ENCODE measurements at regions not wholly inside any gene's neighbourhood (a gene's known extent, or its start where the extent isn't known, plus 50 kb on each side); places are given as distances from the start of the nearest gene placed in this dataset.

GRCh38 chr22:48233586-48233985 is 1471.1 kb downstream of the TBC1D22A start:
- peaks cover 13% of the 10 kb centered on the region for H3K9me3 Mint-ChIP-seq
- peaks cover 4% of the 10 kb centered on the region for H3K27me3 Mint-ChIP-seq (ENCODE audit: low read depth)
- H3K4me1 Mint-ChIP-seq (ENCODE audit: low read depth), result no peaks in the 10 kb centered on the region
- H3K36me3 Mint-ChIP-seq (ENCODE audit: low read depth), result no peaks in the 10 kb centered on the region
- CTCF ChIA-PET, result no interaction called here
- DNase-seq, result no peak
- intact Hi-C loops (cut with micrococcal nuclease), result no loop called here
- no peak overlapping the region for H3K4me3 Mint-ChIP-seq
- H3K27ac Mint-ChIP-seq, result no peak overlapping the region

- peaks cover 6% of the 10 kb centered on the region for H3K9me3 Mint-ChIP-seq
- H3K4me3 Mint-ChIP-seq, result no peak overlapping the region
- H3K4me1 Mint-ChIP-seq (ENCODE audit: low read depth), result no peaks in the 10 kb centered on the region
- CTCF ChIA-PET, result no interaction called here
- H3K36me3 Mint-ChIP-seq (ENCODE audit: low read depth), result no peaks in the 10 kb centered on the region
- no peak for DNase-seq
- peaks cover 7% of the 10 kb centered on the region for H3K27me3 Mint-ChIP-seq (ENCODE audit: low read depth)
- intact Hi-C loops (cut with micrococcal nuclease), result no loop called here
- H3K27ac Mint-ChIP-seq, result no peak overlapping the region
Measured at GRCh38 chr22:48228468-48228867, 1466.0 kb downstream of the TBC1D22A start.

- CTCF ChIA-PET, result no interaction called here
- H3K27me3 Mint-ChIP-seq (ENCODE audit: low read depth), result peaks cover 7% of the 10 kb centered on the region
- no peaks in the 10 kb centered on the region for H3K36me3 Mint-ChIP-seq (ENCODE audit: low read depth)
- H3K27ac Mint-ChIP-seq, result no peak overlapping the region
- intact Hi-C loops (cut with micrococcal nuclease), result no loop called here
- H3K9me3 Mint-ChIP-seq, result peaks cover 5% of the 10 kb centered on the region
- H3K4me1 Mint-ChIP-seq (ENCODE audit: low read depth), result no peaks in the 10 kb centered on the region
- no peak for DNase-seq
- no peak overlapping the region for H3K4me3 Mint-ChIP-seq
Measured at GRCh38 chr22:48227341-48228018, 1465.0 kb downstream of the TBC1D22A start.

GRCh38 chr22:48226026-48227013 is 1463.9 kb downstream of the TBC1D22A start:
- Mint-ChIP-seq H3K9me3 (no peaks in the 10 kb centered on the region), H3K27ac (no peak overlapping the region), H3K4me3 (no peak overlapping the region), H3K4me1 (ENCODE audit: low read depth) (no peaks in the 10 kb centered on the region), H3K27me3 (ENCODE audit: low read depth) (peaks cover 7% of the 10 kb centered on the region), H3K36me3 (ENCODE audit: low read depth) (no peaks in the 10 kb centered on the region)
- intact Hi-C loops (cut with micrococcal nuclease), result no loop called here
- CTCF ChIA-PET, result no interaction called here
- no peak for DNase-seq

GRCh38 chr22:48224332-48224731 is 1461.9 kb downstream of the TBC1D22A start:
- intact Hi-C loops (cut with micrococcal nuclease), result no loop called here
- H3K27me3 Mint-ChIP-seq (ENCODE audit: low read depth), result peaks cover 8% of the 10 kb centered on the region
- H3K4me3 Mint-ChIP-seq, result no peak overlapping the region
- CTCF ChIA-PET, result interaction anchor here (0.6 kb wide), 1 partner anchor 1185 kb away, joined by 3 read pairs; no protein-coding TSS in a partner anchor
- no peaks in the 10 kb centered on the region for H3K36me3 Mint-ChIP-seq (ENCODE audit: low read depth)
- H3K27ac Mint-ChIP-seq, result no peak overlapping the region
- peaks cover 2% of the 10 kb centered on the region for H3K9me3 Mint-ChIP-seq
- DNase-seq, result no peak
- H3K4me1 Mint-ChIP-seq (ENCODE audit: low read depth), result no peaks in the 10 kb centered on the region

- intact Hi-C loops (cut with micrococcal nuclease), result no loop called here
- H3K9me3 Mint-ChIP-seq, result peaks cover 2% of the 10 kb centered on the region
- H3K4me1 Mint-ChIP-seq (ENCODE audit: low read depth), result no peaks in the 10 kb centered on the region
- CTCF ChIA-PET, result interaction anchor here (0.6 kb wide), 1 partner anchor 1185 kb away, joined by 3 read pairs; no protein-coding TSS in a partner anchor
- peaks cover 8% of the 10 kb centered on the region for H3K27me3 Mint-ChIP-seq (ENCODE audit: low read depth)
- no peak overlapping the region for H3K4me3 Mint-ChIP-seq
- H3K36me3 Mint-ChIP-seq (ENCODE audit: low read depth), result no peaks in the 10 kb centered on the region
- DNase-seq, result no peak
- H3K27ac Mint-ChIP-seq, result no peak overlapping the region
Measured at GRCh38 chr22:48223488-48224190, 1461.2 kb downstream of the TBC1D22A start.

GRCh38 chr22:48222742-48223487 is 1460.5 kb downstream of the TBC1D22A start:
- peaks cover 6% of the 10 kb centered on the region for H3K27me3 Mint-ChIP-seq (ENCODE audit: low read depth)
- intact Hi-C loops (cut with micrococcal nuclease), result no loop called here
- CTCF ChIA-PET, result no interaction called here
- H3K4me1 Mint-ChIP-seq (ENCODE audit: low read depth), result no peaks in the 10 kb centered on the region
- H3K9me3 Mint-ChIP-seq, result peaks cover 2% of the 10 kb centered on the region
- no peak overlapping the region for H3K4me3 Mint-ChIP-seq
- DNase-seq, result no peak
- no peak overlapping the region for H3K27ac Mint-ChIP-seq
- no peaks in the 10 kb centered on the region for H3K36me3 Mint-ChIP-seq (ENCODE audit: low read depth)

GRCh38 chr22:48218889-48219420 is 1456.5 kb downstream of the TBC1D22A start:
- Mint-ChIP-seq H3K27me3 (ENCODE audit: low read depth) (peaks cover 14% of the 10 kb centered on the region), H3K27ac (no peak overlapping the region), H3K9me3 (peaks cover 2% of the 10 kb centered on the region), H3K36me3 (ENCODE audit: low read depth) (no peaks in the 10 kb centered on the region), H3K4me1 (ENCODE audit: low read depth) (no peaks in the 10 kb centered on the region), H3K4me3 (no peak overlapping the region)
- no peak for DNase-seq
- intact Hi-C loops (cut with micrococcal nuclease), result no loop called here
- CTCF ChIA-PET, result no interaction called here

- DNase-seq, result no peak
- Mint-ChIP-seq H3K4me3 (no peak overlapping the region), H3K4me1 (ENCODE audit: low read depth) (no peaks in the 10 kb centered on the region), H3K36me3 (ENCODE audit: low read depth) (no peaks in the 10 kb centered on the region), H3K9me3 (peaks cover 2% of the 10 kb centered on the region), H3K27ac (no peak overlapping the region), H3K27me3 (ENCODE audit: low read depth) (peaks cover 15% of the 10 kb centered on the region)
- CTCF ChIA-PET, result no interaction called here
- intact Hi-C loops (cut with micrococcal nuclease), result no loop called here
Measured at GRCh38 chr22:48217596-48217995, 1455.1 kb downstream of the TBC1D22A start.

- H3K9me3 Mint-ChIP-seq, result no peaks in the 10 kb centered on the region
- peaks cover 11% of the 10 kb centered on the region for H3K27me3 Mint-ChIP-seq (ENCODE audit: low read depth)
- H3K27ac Mint-ChIP-seq, result no peak overlapping the region
- no peak for DNase-seq
- no peak overlapping the region for H3K4me3 Mint-ChIP-seq
- no peaks in the 10 kb centered on the region for H3K36me3 Mint-ChIP-seq (ENCODE audit: low read depth)
- CTCF ChIA-PET, result no interaction called here
- intact Hi-C loops (cut with micrococcal nuclease), result no loop called here
- H3K4me1 Mint-ChIP-seq (ENCODE audit: low read depth), result no peaks in the 10 kb centered on the region
Measured at GRCh38 chr22:48212727-48213126, 1450.3 kb downstream of the TBC1D22A start.

GRCh38 chr22:48210812-48211211 is 1448.4 kb downstream of the TBC1D22A start:
- no peaks in the 10 kb centered on the region for H3K9me3 Mint-ChIP-seq
- no peak for DNase-seq
- intact Hi-C loops (cut with micrococcal nuclease), result no loop called here
- H3K27ac Mint-ChIP-seq, result no peak overlapping the region
- peaks cover 11% of the 10 kb centered on the region for H3K27me3 Mint-ChIP-seq (ENCODE audit: low read depth)
- no peak overlapping the region for H3K4me3 Mint-ChIP-seq
- CTCF ChIA-PET, result no interaction called here
- H3K36me3 Mint-ChIP-seq (ENCODE audit: low read depth), result no peaks in the 10 kb centered on the region
- H3K4me1 Mint-ChIP-seq (ENCODE audit: low read depth), result no peaks in the 10 kb centered on the region

GRCh38 chr22:48210198-48210580 is 1447.7 kb downstream of the TBC1D22A start:
- no peaks in the 10 kb centered on the region for H3K4me1 Mint-ChIP-seq (ENCODE audit: low read depth)
- H3K27me3 Mint-ChIP-seq (ENCODE audit: low read depth), result peaks cover 7% of the 10 kb centered on the region
- DNase-seq, result no peak
- CTCF ChIA-PET, result no interaction called here
- no peaks in the 10 kb centered on the region for H3K36me3 Mint-ChIP-seq (ENCODE audit: low read depth)
- intact Hi-C loops (cut with micrococcal nuclease), result no loop called here
- H3K27ac Mint-ChIP-seq, result no peak overlapping the region
- no peaks in the 10 kb centered on the region for H3K9me3 Mint-ChIP-seq
- no peak overlapping the region for H3K4me3 Mint-ChIP-seq

All from activated naive CD4-positive, alpha-beta T cell treated with anti-CD3 and anti-CD28 coated beads for 36 hours (primary cell).